Tibial nerve (tissue), 4 donors: ENCODE measurements at regions not wholly inside any gene's neighbourhood (a gene's known extent, or its start where the extent isn't known, plus 50 kb on each side); places are given as distances from the start of the nearest gene placed in this dataset.

Experiments used
- EP300 ChIP-seq, 2 donors: sonication (generic); formaldehyde crosslinking; IDR thresholded peaks; one replicate each; pipeline ENCODE4 v1.6.1; 2017; ENCODE audit warnings: antibody characterized with exemption in 2 of 2, mild to moderate bottlenecking in 1 of 2
- POLR2A ChIP-seq, 2 donors: fragments of 450-650 bp; IDR thresholded peaks; one replicate each; pipeline ENCODE4 v1.6.1; 2017; ENCODE audit warnings: antibody characterized with exemption in 2 of 2, mild to moderate bottlenecking in 2 of 2, moderate library complexity in 2 of 2
- TF ChIP-seq, protein P1 (sequence below), 5 experiments: fragments of 200-600 bp in 3 of 5; fragments of 450-650 bp in 2 of 5; sonication (generic) in 3 of 5; IDR thresholded peaks; one replicate each; pipeline ENCODE4 v1.5.1; 2016 to 2019; ENCODE audit warnings: antibody characterized with exemption in 5 of 5, mild to moderate bottlenecking in 3 of 5, moderate library complexity in 2 of 5

DNA sequence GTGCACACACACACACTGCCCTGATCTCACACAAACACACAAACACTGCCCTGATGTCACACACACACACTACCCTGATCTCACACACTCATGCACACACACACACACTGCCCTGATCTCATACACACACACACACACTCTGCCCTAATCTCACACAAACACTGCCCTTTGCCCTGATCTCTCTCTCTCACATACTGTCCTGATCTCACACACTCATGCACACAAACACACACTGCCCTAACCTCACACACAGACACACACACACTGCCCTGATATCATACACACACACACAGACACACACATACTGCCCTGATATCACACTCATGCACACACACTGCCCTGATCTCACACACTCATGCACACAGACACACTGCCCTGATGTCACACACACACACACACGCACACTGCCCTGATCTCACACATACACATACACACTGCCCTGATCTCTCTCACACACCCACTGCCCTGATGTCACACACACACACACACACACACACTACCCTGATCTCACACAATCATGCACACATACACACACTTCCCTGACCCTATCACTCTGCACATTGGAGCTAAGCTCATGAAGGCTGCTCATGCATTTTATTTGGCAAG, 97.6 kb upstream of the DIO3 start:
- TF ChIP-seq EP300 (IDR thresholded peaks at IDR 0.05) (no peak), POLR2A (IDR thresholded peaks at IDR 0.05) (no peak)
- TF ChIP-seq, protein P1, sequence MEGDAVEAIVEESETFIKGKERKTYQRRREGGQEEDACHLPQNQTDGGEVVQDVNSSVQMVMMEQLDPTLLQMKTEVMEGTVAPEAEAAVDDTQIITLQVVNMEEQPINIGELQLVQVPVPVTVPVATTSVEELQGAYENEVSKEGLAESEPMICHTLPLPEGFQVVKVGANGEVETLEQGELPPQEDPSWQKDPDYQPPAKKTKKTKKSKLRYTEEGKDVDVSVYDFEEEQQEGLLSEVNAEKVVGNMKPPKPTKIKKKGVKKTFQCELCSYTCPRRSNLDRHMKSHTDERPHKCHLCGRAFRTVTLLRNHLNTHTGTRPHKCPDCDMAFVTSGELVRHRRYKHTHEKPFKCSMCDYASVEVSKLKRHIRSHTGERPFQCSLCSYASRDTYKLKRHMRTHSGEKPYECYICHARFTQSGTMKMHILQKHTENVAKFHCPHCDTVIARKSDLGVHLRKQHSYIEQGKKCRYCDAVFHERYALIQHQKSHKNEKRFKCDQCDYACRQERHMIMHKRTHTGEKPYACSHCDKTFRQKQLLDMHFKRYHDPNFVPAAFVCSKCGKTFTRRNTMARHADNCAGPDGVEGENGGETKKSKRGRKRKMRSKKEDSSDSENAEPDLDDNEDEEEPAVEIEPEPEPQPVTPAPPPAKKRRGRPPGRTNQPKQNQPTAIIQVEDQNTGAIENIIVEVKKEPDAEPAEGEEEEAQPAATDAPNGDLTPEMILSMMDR (IDR thresholded peaks at IDR 0.05): no peak
